ENCODE measurements at regions not wholly inside any gene's neighbourhood (a gene's known extent, or its start where the extent isn't known, plus 50 kb on each side); places are given as distances from the start of the nearest gene placed in this dataset.

GRCh38 chr4:29553846-29554245, 1166.3 kb upstream of the PCDH7 start:
- Histone ChIP-seq H3K27me3 (ENCODE audit: insufficient read depth) (no peaks in the 10 kb centered on the region), H3F3A (replicated peaks; ENCODE audit: low read depth) (no peaks in the 10 kb centered on the region), H3K9me2 (ENCODE audit: insufficient read depth) (no peaks in the 10 kb centered on the region), H3K27ac (ENCODE audit: low read depth) (no peak overlapping the region), H3K36me3 (ENCODE audit: insufficient read depth) (no peaks in the 10 kb centered on the region), H4K20me1 (replicated peaks; ENCODE audit: insufficient read depth) (no peaks in the 10 kb centered on the region), H3K4me1 (ENCODE audit: insufficient read depth) (no peaks in the 10 kb centered on the region), H2AFZ (no peak overlapping the region), H3K4me3 (no peak overlapping the region), H3K79me2 (replicated peaks; ENCODE audit: insufficient read depth) (no peaks in the 10 kb centered on the region), H3K4me2 (no peak overlapping the region)
- no peak for TF ChIP-seq NANOG (IDR thresholded peaks at IDR 0.05; ENCODE audit: borderline replicate concordance)
- TF ChIP-seq EZH2 (IDR thresholded peaks at IDR 0.05; ENCODE audit: low read depth, unreplicated experiment): no peak
- TF ChIP-seq ZNF331 (CRISPR knock-in tag; IDR thresholded peaks at IDR 0.05; ENCODE audit: low read depth): no peak
- no peak for TF ChIP-seq CTCF (conservative IDR thresholded peaks at IDR 0.05; ENCODE audit: low read depth in 2 of 2)
- TF ChIP-seq EZH2phosphoT487 (IDR thresholded peaks at IDR 0.05; ENCODE audit: unreplicated experiment): no peak
- TF ChIP-seq CREB1 (CRISPR knock-in tag; IDR thresholded peaks at IDR 0.05; ENCODE audit: low read depth): no peak
- no peak for TF ChIP-seq POLR2AphosphoS5 (IDR thresholded peaks at IDR 0.05; ENCODE audit: low read depth)
- TF ChIP-seq REST (IDR thresholded peaks at IDR 0.05; ENCODE audit: unreplicated experiment): no peak
- no peak for TF ChIP-seq ZNF114 (CRISPR knock-in tag; IDR thresholded peaks at IDR 0.05)
- Mint-ChIP-seq H3K4me1 (no peaks in the 10 kb centered on the region), H3K36me3 (ENCODE audit: low read depth) (no peaks in the 10 kb centered on the region), H3K27me3 (ENCODE audit: insufficient read depth, low read depth, poor library complexity) (no peaks in the 10 kb centered on the region), H3K9me3 (no peaks in the 10 kb centered on the region; the same call in 2 of the 3 replicates), H3K27ac (no peak overlapping the region), H3K4me3 (no peak overlapping the region)
- ATAC-seq (no peak), DNase-seq (ENCODE audit: low spot score) (no peak)

- no peaks in the 10 kb centered on the region for H3K79me2 ChIP-seq (replicated peaks; ENCODE audit: insufficient read depth)
- ATAC-seq: no peak
- H3F3A ChIP-seq (replicated peaks; ENCODE audit: low read depth): no peaks in the 10 kb centered on the region
- H3K36me3 ChIP-seq (ENCODE audit: insufficient read depth): no peaks in the 10 kb centered on the region
- DNase-seq (ENCODE audit: low spot score): no peak
- Mint-ChIP-seq H3K4me1 (no peaks in the 10 kb centered on the region), H3K27ac (no peak overlapping the region), H3K27me3 (ENCODE audit: insufficient read depth, low read depth, poor library complexity) (peaks cover 2% of the 10 kb centered on the region), H3K36me3 (ENCODE audit: low read depth) (no peaks in the 10 kb centered on the region; the same call in 2 of the 3 replicates), H3K4me3 (no peak overlapping the region), H3K9me3 (0 out of 3 replicates have a peak, but pooled peaks cover 3% of the 10 kb centered on the region)
- no peaks in the 10 kb centered on the region for H3K9me2 ChIP-seq (ENCODE audit: insufficient read depth)
- H3K27ac ChIP-seq (ENCODE audit: low read depth): no peak overlapping the region
- no peaks in the 10 kb centered on the region for H4K20me1 ChIP-seq (replicated peaks; ENCODE audit: insufficient read depth)
- H3K4me3 ChIP-seq: no peak overlapping the region
- H3K4me1 ChIP-seq (ENCODE audit: insufficient read depth): no peaks in the 10 kb centered on the region
- H3K27me3 ChIP-seq (ENCODE audit: insufficient read depth): no peaks in the 10 kb centered on the region
- H3K4me2 ChIP-seq: no peak overlapping the region
- H2AFZ ChIP-seq: 0 out of 2 replicates have a peak overlapping the region, but pooled peaks have one; percentile 35
- TF ChIP-seq CTCF (conservative IDR thresholded peaks at IDR 0.05; ENCODE audit: low read depth in 2 of 2) (no peak), EZH2 (IDR thresholded peaks at IDR 0.05; ENCODE audit: low read depth, unreplicated experiment) (no peak), POLR2AphosphoS5 (IDR thresholded peaks at IDR 0.05; ENCODE audit: low read depth) (no peak)
These were observed 1161.4 kb upstream of the PCDH7 start for GRCh38 chr4:29558789-29559188.
